Hippocampal formation (tissue), 2 donors: ENCODE measurements at regions not wholly inside any gene's neighbourhood (a gene's known extent, or its start where the extent isn't known, plus 50 kb on each side); places are given as distances from the start of the nearest gene placed in this dataset.
A peak's percentile ranks its signal among the peaks of the same experiment; 100 is the strongest.

Source experiments
- DNase-seq, 2 donors: peaks; one replicate each; lab custom pipeline; 2025; lab: John Stamatoyannopoulos, UW

GRCh38 chr14:75370416-75371205 lies 57.2 kb upstream of the JDP2 start:
- no peak for DNase-seq

- DNase-seq, result no peak
Observed at GRCh38 chr14:75371297-75371696, 56.5 kb upstream of the JDP2 start.

GRCh38 chr14:75372260-75372659 lies 55.6 kb upstream of the JDP2 start:
- DNase-seq, result peak; percentile 58 to 64

- no peak for DNase-seq
Observed at GRCh38 chr14:75373133-75373532, 54.7 kb upstream of the JDP2 start.

GRCh38 chr14:75373616-75374015 lies 54.2 kb upstream of the JDP2 start:
- DNase-seq, result peak; percentile 18 to 39

- DNase-seq, result no peak
Observed at GRCh38 chr14:75374911-75375310, 52.9 kb upstream of the JDP2 start.

- no peak for DNase-seq
Observed at GRCh38 chr14:75375983-75376382, 51.8 kb upstream of the JDP2 start.
